A549 (cell line): ENCODE measurements at regions not wholly inside any gene's neighbourhood (a gene's known extent, or its start where the extent isn't known, plus 50 kb on each side); places are given as distances from the start of the nearest gene placed in this dataset.
A peak's percentile ranks its signal among the peaks of the same experiment; 100 is the strongest.

Experiments
- ATAC-seq, 2 experiments: fragments of 200-7000 bp in 1 of 2; fragments of >200 bp in 1 of 2; cut with Nextera tagmentation in 1 of 2; cut with Tn5 transposase in 1 of 2; 3 replicates each; pipeline versions ENCODE4 v1.8.0 to v1.9.1; 2018 to 2020; ENCODE audit warnings: mild to moderate bottlenecking in 1 of 2, moderate library complexity in 1 of 2
- CTCF ChIA-PET: fragments of 300-600 bp; sonication (Branson Sonifier 250); formaldehyde crosslinking; extraction: SDS; loops from one replicate; lab custom pipeline; 2021; ENCODE audit warnings: antibody characterized with exemption, inconsistent platforms; lab: Yijun Ruan, JAX
- POLR2A ChIA-PET: fragments of 350-600 bp; formaldehyde crosslinking; extraction: SDS; loops from one replicate; lab custom pipeline; 2021; ENCODE audit warnings: antibody characterized with exemption, inconsistent platforms; lab: Yijun Ruan, JAX
- DNase-seq, 2 experiments: peaks; one replicate each; pipeline versions ENCODE4 v3.0.0 to v3.0.0-alpha.2; 2011 to 2016; ENCODE audit warnings: low read depth in 1 of 2, low spot score in 1 of 2
- FAIRE-seq: peaks from 2 replicates; lab custom pipeline; 2011; peaks lifted over from hg19 to GRCh38; lab: Jason Lieb, UNC
- H3K27ac ChIP-seq, 2 experiments: fragments of >200 bp; sonication (Bioruptor Twin); formaldehyde crosslinking; 3 replicates each; pipeline ENCODE4 v1.5.1; 2016 to 2017
- H3K4me1 ChIP-seq: fragments of >200 bp; sonication (Bioruptor Twin); formaldehyde crosslinking; 3 replicates; pipeline ENCODE4 v1.6.1; 2016
- H3K4me2 ChIP-seq: fragments of >200 bp; sonication (Bioruptor Twin); formaldehyde crosslinking; 3 replicates; pipeline ENCODE4 v1.6.1; 2016
- H3K4me3 ChIP-seq: fragments of >200 bp; sonication (Bioruptor Twin); formaldehyde crosslinking; 3 replicates; pipeline ENCODE4 v1.5.1; 2016
- H3K9me3 ChIP-seq: fragments of >200 bp; sonication (Bioruptor Twin); formaldehyde crosslinking; 3 replicates; pipeline ENCODE4 v1.6.1; 2016
- BHLHE40 ChIP-seq: IDR thresholded peaks from 2 replicates; pipeline ENCODE4 v1.6.1; 2012; ENCODE audit warnings: low read depth, low read length, inconsistent platforms
- CBX2 ChIP-seq: fragments of 200-600 bp; sonication (generic); IDR thresholded peaks from 2 replicates; pipeline ENCODE4 v1.6.1; 2016; ENCODE audit warnings: low read depth, mild to moderate bottlenecking, borderline replicate concordance
- CBX8 ChIP-seq: fragments of 200-600 bp; sonication (generic); IDR thresholded peaks from 2 replicates; pipeline ENCODE4 v1.6.1; 2016
- CEBPB ChIP-seq, 2 experiments: fragments of >200 bp in 1 of 2; sonication (Bioruptor Twin) in 1 of 2; formaldehyde crosslinking in 1 of 2; IDR thresholded peaks; 2 replicates each; pipeline ENCODE4 v1.6.1; 2012 to 2016
- EHF ChIP-seq: fragments of 250-450 bp; sonication (Bioruptor Pico); IDR thresholded peaks from 2 replicates; pipeline ENCODE4 v1.5.0; 2020; ENCODE audit warnings: mild to moderate bottlenecking
- EP300 ChIP-seq, 2 experiments: fragments of >200 bp; sonication (Bioruptor Twin); formaldehyde crosslinking; IDR thresholded peaks; 2 replicates in 1 of 2; 3 replicates in 1 of 2; pipeline ENCODE4 v1.6.1; 2016 to 2017
- ESRRA ChIP-seq: fragments of 150-350 bp; IDR thresholded peaks from 2 replicates; pipeline ENCODE4 v1.6.1; 2014; ENCODE audit warnings: mild to moderate bottlenecking, low read length, borderline replicate concordance
- FOSB ChIP-seq: fragments of 250-450 bp; sonication (Bioruptor Pico); IDR thresholded peaks from 2 replicates; pipeline ENCODE4 v1.5.0; 2020; ENCODE audit warnings: mild to moderate bottlenecking, moderate library complexity
- HEYL ChIP-seq: fragments of 250-450 bp; sonication (Bioruptor Pico); IDR thresholded peaks from 2 replicates; pipeline ENCODE4 v1.8.0; 2021; ENCODE audit warnings: mild to moderate bottlenecking, moderate library complexity
- HOXB5 ChIP-seq: fragments of 250-450 bp; sonication (Bioruptor Pico); IDR thresholded peaks from 2 replicates; pipeline ENCODE4 v1.5.0; 2020; ENCODE audit warnings: mild to moderate bottlenecking, moderate library complexity
- KDM1A ChIP-seq: fragments of 200-600 bp; sonication (generic); IDR thresholded peaks from 2 replicates; pipeline ENCODE4 v1.6.1; 2016; ENCODE audit warnings: low read depth, mild to moderate bottlenecking
- MAZ ChIP-seq: fragments of 150-350 bp; IDR thresholded peaks from 2 replicates; pipeline ENCODE4 v1.6.1; 2014; ENCODE audit warnings: antibody characterized with exemption, low read depth, low read length, borderline replicate concordance
- PHF8 ChIP-seq: fragments of 200-600 bp; sonication (generic); IDR thresholded peaks from 2 replicates; pipeline ENCODE4 v1.6.1; 2016; ENCODE audit warnings: low read depth, mild to moderate bottlenecking, antibody characterized with exemption, moderate library complexity, borderline replicate concordance
- POLR2A ChIP-seq: IDR thresholded peaks from 2 replicates; pipeline ENCODE4 v1.6.1; 2012; ENCODE audit warnings: mild to moderate bottlenecking, low read length
- RCOR1 ChIP-seq: fragments of 150-350 bp; IDR thresholded peaks from 2 replicates; pipeline ENCODE4 v1.6.1; 2014; ENCODE audit warnings: antibody characterized with exemption, low read length, low read depth
- REST ChIP-seq: fragments of 200-600 bp; sonication (generic); IDR thresholded peaks from 2 replicates; pipeline ENCODE4 v1.6.1; 2016; ENCODE audit warnings: antibody characterized with exemption, mild to moderate bottlenecking, moderate library complexity
- RNF2 ChIP-seq: fragments of 200-600 bp; sonication (generic); IDR thresholded peaks from 2 replicates; pipeline ENCODE4 v1.6.1; 2016; ENCODE audit warnings: low read depth, mild to moderate bottlenecking, antibody characterized with exemption, moderate library complexity, borderline replicate concordance
- SMC3 ChIP-seq: fragments of >200 bp; sonication (Bioruptor Twin); formaldehyde crosslinking; IDR thresholded peaks from 3 replicates; pipeline ENCODE4 v1.6.1; 2018; ENCODE audit warnings: inconsistent platforms
- SREBF2 ChIP-seq: fragments of 450-650 bp; IDR thresholded peaks from 2 replicates; pipeline ENCODE4 v1.6.1; 2014; ENCODE audit warnings: mild to moderate bottlenecking, moderate library complexity
- ZSCAN20 ChIP-seq: fragments of 250-450 bp; sonication (Bioruptor Pico); IDR thresholded peaks from 2 replicates; pipeline ENCODE4 v1.8.0; 2022; ENCODE audit warnings: mild to moderate bottlenecking, moderate library complexity
- WGBS: methylation state at CpG from one replicate; pipeline ENCODE4 v1.1.6; 2017; ENCODE audit errors: missing lambda C conversion rate; 5-methylcytosine and 5-hydroxymethylcytosine counted together
- TF ChIP-seq, protein P1 (sequence below): fragments of >200 bp; sonication (Bioruptor Twin); formaldehyde crosslinking; IDR thresholded peaks from 3 replicates; pipeline ENCODE4 v1.5.1; 2016
- TF ChIP-seq, protein P2 (sequence below): fragments of >200 bp; sonication (Bioruptor Twin); formaldehyde crosslinking; IDR thresholded peaks from 3 replicates; pipeline ENCODE4 v1.6.1; 2016
- TF ChIP-seq, protein P3 (sequence below): IDR thresholded peaks from 2 replicates; pipeline ENCODE4 v1.6.1; 2012

DNA sequence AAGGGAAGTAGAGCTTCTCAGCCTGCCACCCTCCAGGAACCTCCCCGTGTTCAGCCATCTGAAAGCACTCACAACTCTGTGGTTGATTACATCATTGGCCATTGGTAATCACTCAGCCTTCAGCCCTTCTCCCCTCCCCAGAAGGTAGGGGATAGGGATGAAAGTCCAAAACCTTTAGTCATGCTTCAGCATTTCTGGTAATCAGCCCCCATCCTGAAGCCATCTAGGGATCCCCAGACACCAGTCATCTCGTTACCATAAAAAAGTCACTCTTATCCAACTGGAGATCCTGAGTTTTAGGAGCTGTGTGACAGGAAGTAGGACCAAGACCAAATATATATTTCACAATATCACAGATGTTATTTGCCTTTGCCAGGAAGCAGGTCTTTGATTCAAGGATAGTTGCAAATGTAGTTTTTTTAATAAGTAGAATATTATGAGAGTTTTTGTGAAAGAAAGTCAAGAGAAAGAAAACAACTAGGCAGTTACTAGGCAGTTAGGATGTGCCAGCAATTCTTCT, 364.6 kb upstream of the NOCT start:
- TF ChIP-seq RCOR1 (no peak), REST (no peak), EP300 (IDR thresholded peaks at IDR 0.05) (no peak), ZSCAN20 (CRISPR knock-in tag) (no peak)
- ChIA-PET POLR2A (no interaction called here), CTCF (no interaction called here)
- H3K4me3 ChIP-seq: no peak overlapping the region
- FAIRE-seq (no peak), ATAC-seq (no peak; a peak in 1 of 6 replicates), DNase-seq (peak in 1 of 2 experiments; percentile 16)
- no peak overlapping the region for H3K27ac ChIP-seq
- 28% methylated on average over 2 of the region's 2 CpGs for WGBS
- no peak overlapping the region for H3K4me2 ChIP-seq
- no peaks in the 10 kb centered on the region for H3K9me3 ChIP-seq
- H3K4me1 ChIP-seq: no peaks in the 10 kb centered on the region

DNA sequence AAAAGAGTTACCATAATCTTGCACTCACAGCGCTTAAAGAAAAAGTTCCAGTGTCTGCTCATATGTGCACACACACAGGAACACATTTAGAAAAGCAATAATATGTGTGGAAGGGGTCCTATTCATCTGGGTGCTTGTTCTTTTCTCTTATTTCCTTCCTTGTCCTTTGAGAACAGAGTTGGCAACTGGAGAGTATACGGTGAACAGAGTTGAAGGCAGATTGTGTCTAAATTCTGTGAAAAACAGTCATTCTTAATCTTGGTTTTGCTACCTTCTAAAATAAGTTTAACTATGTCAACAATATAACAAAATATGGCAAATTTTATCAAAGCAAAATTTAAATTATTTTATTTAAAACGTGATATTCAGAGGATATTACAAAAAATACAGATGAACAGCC, 365.1 kb upstream of the NOCT start:
- H3K9me3 ChIP-seq: no peaks in the 10 kb centered on the region
- 57% methylated on average over 3 of the region's 3 CpGs for WGBS
- ChIA-PET POLR2A (no interaction called here), CTCF (no interaction called here)
- no peak for DNase-seq
- no peak overlapping the region for H3K4me3 ChIP-seq
- no peaks in the 10 kb centered on the region for H3K4me1 ChIP-seq
- no peak for TF ChIP-seq POLR2A
- TF ChIP-seq, protein P1, sequence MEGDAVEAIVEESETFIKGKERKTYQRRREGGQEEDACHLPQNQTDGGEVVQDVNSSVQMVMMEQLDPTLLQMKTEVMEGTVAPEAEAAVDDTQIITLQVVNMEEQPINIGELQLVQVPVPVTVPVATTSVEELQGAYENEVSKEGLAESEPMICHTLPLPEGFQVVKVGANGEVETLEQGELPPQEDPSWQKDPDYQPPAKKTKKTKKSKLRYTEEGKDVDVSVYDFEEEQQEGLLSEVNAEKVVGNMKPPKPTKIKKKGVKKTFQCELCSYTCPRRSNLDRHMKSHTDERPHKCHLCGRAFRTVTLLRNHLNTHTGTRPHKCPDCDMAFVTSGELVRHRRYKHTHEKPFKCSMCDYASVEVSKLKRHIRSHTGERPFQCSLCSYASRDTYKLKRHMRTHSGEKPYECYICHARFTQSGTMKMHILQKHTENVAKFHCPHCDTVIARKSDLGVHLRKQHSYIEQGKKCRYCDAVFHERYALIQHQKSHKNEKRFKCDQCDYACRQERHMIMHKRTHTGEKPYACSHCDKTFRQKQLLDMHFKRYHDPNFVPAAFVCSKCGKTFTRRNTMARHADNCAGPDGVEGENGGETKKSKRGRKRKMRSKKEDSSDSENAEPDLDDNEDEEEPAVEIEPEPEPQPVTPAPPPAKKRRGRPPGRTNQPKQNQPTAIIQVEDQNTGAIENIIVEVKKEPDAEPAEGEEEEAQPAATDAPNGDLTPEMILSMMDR: no peak
- TF ChIP-seq CEBPB (IDR thresholded peaks at IDR 0.05): no peak
- no peak for TF ChIP-seq MAZ
- TF ChIP-seq, protein P2, sequence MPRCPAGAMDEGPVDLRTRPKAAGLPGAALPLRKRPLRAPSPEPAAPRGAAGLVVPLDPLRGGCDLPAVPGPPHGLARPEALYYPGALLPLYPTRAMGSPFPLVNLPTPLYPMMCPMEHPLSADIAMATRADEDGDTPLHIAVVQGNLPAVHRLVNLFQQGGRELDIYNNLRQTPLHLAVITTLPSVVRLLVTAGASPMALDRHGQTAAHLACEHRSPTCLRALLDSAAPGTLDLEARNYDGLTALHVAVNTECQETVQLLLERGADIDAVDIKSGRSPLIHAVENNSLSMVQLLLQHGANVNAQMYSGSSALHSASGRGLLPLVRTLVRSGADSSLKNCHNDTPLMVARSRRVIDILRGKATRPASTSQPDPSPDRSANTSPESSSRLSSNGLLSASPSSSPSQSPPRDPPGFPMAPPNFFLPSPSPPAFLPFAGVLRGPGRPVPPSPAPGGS: no peak
- no peak for TF ChIP-seq EHF (CRISPR knock-in tag)
- TF ChIP-seq PHF8: no peak
- TF ChIP-seq HEYL (CRISPR knock-in tag): no peak
- TF ChIP-seq HOXB5 (CRISPR knock-in tag): no peak
- TF ChIP-seq CBX2: no peak
- no peak for TF ChIP-seq ESRRA
- no peak for TF ChIP-seq RCOR1
- TF ChIP-seq CBX8: no peak
- no peak for TF ChIP-seq FOSB
- TF ChIP-seq SMC3: no peak
- no peak for TF ChIP-seq KDM1A
- TF ChIP-seq BHLHE40: no peak
- TF ChIP-seq SREBF2: no peak
- no peak for TF ChIP-seq RNF2
- TF ChIP-seq, protein P3, sequence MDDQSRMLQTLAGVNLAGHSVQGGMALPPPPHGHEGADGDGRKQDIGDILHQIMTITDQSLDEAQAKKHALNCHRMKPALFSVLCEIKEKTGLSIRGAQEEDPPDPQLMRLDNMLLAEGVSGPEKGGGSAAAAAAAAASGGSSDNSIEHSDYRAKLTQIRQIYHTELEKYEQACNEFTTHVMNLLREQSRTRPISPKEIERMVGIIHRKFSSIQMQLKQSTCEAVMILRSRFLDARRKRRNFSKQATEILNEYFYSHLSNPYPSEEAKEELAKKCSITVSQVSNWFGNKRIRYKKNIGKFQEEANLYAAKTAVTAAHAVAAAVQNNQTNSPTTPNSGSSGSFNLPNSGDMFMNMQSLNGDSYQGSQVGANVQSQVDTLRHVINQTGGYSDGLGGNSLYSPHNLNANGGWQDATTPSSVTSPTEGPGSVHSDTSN: no peak
- no peak for ATAC-seq
- no peak overlapping the region for H3K27ac ChIP-seq
- FAIRE-seq: no peak
- no peak overlapping the region for H3K4me2 ChIP-seq
